GM18519 (cell line): ENCODE measurements at regions not wholly inside any gene's neighbourhood (a gene's known extent, or its start where the extent isn't known, plus 50 kb on each side); places are given as distances from the start of the nearest gene placed in this dataset.

Experiments used
- ATAC-seq: cut with Tn5 transposase; IDR thresholded peaks from one replicate; pipeline ENCODE4 v1.9.1; 2021; ENCODE audit warnings: mild to moderate bottlenecking, moderate library complexity; ENCODE audit not compliant: unreplicated experiment, low FRiP score

GRCh38 chr2:23155022-23155421 lies 230.0 kb upstream of the KLHL29 start:
- ATAC-seq: no peak

- ATAC-seq: no peak
Observed at GRCh38 chr2:23157812-23158211, 227.2 kb upstream of the KLHL29 start.

- no peak for ATAC-seq
Observed at GRCh38 chr2:23158306-23158705, 226.7 kb upstream of the KLHL29 start.

GRCh38 chr2:23159746-23160405 lies 225.1 kb upstream of the KLHL29 start:
- ATAC-seq: no peak

GRCh38 chr2:23164173-23164572 lies 220.8 kb upstream of the KLHL29 start:
- no peak for ATAC-seq

GRCh38 chr2:23169896-23170295 lies 215.1 kb upstream of the KLHL29 start:
- no peak for ATAC-seq

GRCh38 chr2:23171108-23171507 lies 213.9 kb upstream of the KLHL29 start:
- ATAC-seq: no peak

- no peak for ATAC-seq
Observed at GRCh38 chr2:23178396-23178795, 206.6 kb upstream of the KLHL29 start.

- ATAC-seq: no peak
Observed at GRCh38 chr2:23183733-23184132, 201.2 kb upstream of the KLHL29 start.

GRCh38 chr2:23198316-23199114 lies 186.5 kb upstream of the KLHL29 start:
- ATAC-seq: no peak

GRCh38 chr2:23199115-23199918 lies 185.7 kb upstream of the KLHL29 start:
- no peak for ATAC-seq

- no peak for ATAC-seq
Observed at GRCh38 chr2:23200068-23200786, 184.8 kb upstream of the KLHL29 start.

GRCh38 chr2:23200787-23201114 lies 184.2 kb upstream of the KLHL29 start:
- ATAC-seq: no peak

- ATAC-seq: no peak
Observed at GRCh38 chr2:23203383-23203782, 181.6 kb upstream of the KLHL29 start.

GRCh38 chr2:23204685-23205242 lies 180.2 kb upstream of the KLHL29 start:
- no peak for ATAC-seq

GRCh38 chr2:23206650-23207049 lies 178.3 kb upstream of the KLHL29 start:
- no peak for ATAC-seq

GRCh38 chr2:23207871-23208270 lies 177.1 kb upstream of the KLHL29 start:
- ATAC-seq: no peak

- no peak for ATAC-seq
Observed at GRCh38 chr2:23208339-23208738, 176.6 kb upstream of the KLHL29 start.

GRCh38 chr2:23209059-23209458 lies 175.9 kb upstream of the KLHL29 start:
- no peak for ATAC-seq

- ATAC-seq: no peak
Observed at GRCh38 chr2:23211987-23212583, 172.9 kb upstream of the KLHL29 start.
